ENCODE measurements at regions not wholly inside any gene's neighbourhood (a gene's known extent, or its start where the extent isn't known, plus 50 kb on each side); places are given as distances from the start of the nearest gene placed in this dataset.
"Not testable (repeated sequence)": the region's sequence is repeated elsewhere in the genome, so short reads cannot be mapped to it uniquely, and the experiment has no call there.

DNA sequence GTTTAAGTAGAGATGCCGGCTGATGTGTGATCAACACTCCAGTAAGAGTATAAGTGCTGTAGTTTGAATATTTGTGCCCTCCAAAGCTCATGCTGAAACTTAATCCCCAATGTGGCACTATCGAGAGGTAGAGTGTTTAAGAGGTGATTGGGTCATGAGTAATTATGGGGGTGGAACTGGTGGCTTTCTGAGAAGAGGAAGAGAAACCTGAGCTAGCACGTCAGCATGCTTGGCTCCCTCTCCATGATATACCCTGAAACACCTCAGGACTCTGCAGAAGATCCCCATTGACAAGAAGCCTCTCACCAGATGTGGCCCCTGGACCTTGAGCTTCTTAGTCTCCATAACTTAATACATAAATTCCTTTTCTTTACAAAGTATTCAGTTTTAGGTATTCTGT is 584.8 kb downstream of the TSN start:
- DNase-seq, result no peak

DNA sequence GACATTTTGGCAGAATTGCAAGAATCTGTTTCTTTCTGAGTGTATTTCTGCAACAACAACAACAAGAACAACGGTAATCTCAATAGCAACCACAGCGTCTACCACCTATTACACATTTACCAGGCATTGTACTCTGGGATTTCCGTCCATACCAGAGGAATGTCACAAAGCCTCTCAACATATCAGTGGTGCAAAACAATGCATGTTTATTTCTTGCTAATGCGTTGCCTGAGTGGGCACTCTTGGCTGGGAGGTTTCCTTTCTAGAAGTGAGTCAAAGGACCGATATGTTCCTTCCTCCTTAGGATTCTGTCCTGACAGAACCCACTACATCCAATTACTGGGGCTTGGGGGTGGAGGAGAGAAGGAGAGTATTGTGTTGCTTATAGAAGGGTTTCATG is 585.6 kb downstream of the TSN start:
- DNase-seq, result no peak

DNA sequence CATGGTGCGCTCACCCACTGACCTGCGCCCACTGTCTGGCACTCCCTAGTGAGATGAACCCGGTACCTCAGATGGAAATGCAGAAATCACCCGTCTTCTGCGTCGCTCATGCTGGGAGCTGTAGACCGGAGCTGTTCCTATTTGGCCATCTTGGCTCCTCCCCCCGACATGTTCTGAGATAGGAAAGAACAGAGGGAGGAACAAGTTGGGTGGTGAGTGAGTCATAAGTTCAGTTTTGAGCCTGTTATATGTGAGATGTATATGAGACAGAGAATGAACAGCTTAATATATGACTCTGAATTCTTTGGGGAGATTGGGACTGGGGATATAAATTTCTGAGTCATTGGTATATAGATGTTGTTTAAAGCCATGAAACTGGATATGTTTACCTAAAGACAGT is 596.7 kb downstream of the TSN start:
- DNase-seq, result not testable (repeated sequence)

DNA sequence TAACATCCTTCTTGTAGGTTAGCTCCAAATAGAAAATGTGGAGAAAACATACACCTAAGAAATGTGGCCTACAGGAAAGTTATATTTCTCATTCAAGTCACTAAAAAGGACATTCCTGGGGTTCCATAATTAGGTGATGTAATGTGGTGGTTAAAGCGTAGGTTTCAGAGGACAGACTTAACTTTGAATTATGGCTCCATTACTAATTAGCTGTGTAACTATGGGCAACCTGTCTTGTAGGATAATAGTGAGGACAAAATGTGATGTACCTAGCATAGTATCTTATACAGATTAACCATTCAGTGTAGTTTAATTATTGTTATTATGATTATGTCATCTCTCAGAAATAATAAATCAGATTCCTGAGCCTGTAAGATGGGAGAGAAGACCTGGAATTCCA is 602.5 kb downstream of the TSN start:
- DNase-seq, result no peak

GRCh38 chr2:122358729-122359128 is 603.3 kb downstream of the TSN start:
- DNase-seq, result no peak

DNA sequence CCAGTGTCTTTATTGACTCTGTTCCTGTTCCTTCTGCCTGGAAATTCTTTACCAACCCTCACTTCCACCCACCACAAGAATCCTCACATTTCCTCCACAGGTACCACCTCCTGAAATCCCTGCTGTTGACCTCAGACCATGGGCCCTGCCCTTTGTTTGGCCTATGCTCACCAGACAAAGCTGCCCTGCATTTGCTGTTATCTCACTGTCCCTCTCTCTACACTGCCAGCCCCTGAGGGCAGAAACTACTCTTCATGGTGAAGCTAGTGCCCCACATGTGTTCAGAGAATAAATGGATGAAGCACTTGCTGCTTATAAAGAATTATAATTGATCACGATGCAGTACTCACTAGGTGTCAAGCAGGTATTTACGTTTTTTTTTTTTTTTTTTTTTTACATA is 608.4 kb downstream of the TSN start:
- DNase-seq, result no peak

- DNase-seq, result no peak
These were observed 611.0 kb downstream of the TSN start for GRCh38 chr2:122366427-122366826.

DNA sequence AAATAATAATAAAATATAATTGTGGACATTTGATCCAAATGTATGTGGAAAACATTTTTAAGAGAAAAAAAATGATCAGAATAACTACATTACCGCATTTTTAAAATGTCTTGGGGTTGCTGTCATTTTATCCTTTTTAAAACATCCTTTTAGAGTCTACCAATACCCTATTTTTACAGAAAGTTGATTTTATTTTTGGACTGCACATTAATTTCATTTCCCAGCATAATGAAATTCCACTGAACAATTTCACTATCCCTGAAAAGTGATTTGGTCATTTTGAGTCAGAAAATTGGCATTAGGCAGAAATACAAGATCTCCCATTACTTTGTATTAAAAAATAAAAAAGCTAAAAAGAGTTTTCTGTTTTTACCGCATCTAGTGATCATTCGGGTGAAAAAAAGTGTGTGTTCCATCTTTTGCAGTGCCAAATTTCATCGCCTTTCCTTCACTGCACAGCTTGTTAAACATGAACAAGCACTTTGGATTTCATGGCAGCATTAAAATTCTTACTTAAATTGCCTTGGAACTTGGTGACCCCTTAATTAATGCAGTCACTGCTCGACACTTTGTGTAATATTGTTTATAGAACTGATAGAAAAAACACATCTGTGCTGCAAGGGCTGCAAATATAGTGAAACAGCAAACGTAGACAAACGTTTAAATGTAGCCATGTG is 611.7 kb downstream of the TSN start:
- no peak for DNase-seq

DNA sequence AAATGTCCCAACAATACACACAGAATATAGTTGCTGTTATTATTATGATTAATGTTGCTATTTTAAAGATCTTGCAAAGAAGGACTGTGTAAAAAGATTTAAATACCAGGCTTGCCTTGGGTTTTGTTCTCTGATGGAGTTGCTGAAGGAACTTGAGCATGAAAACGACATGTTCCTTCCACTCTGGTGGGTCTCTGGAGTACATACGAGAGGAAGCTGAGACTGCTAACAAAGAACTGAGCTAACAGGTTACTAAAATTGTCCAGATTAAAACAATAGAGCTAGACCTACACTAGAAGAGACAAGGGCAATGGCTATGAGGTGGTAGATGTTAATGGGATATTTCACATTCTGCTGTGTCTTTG is 612.2 kb downstream of the TSN start:
- no peak for DNase-seq

DNA sequence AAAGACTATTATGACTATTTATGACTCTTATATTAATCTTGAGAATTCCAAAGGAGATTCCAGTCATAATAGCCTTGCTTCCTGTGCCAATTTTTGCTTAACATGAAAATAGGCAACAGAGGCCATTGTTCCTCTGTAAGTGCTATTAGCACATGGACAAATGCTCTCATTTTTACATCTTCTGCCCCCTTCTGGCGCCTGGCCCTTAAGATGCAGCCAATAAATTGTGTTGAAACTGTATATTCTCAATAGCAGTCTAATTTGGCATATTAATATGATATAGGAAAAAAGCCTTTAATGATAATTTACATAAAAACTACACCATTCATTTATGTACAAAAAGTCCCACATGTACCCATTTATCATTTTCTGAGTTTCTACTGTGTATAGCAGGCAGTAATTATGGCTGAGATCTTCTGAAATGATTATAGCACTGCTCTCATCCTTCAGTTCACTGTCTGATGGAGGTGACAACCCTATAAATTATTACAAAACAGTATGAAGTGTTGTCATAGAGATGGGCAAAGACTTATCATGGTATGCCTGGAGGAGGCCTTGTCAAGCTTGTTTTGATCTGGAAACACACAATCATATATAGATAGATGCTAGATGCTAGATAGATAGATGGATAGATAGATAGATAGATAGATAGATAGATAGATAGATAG is 613.3 kb downstream of the TSN start:
- DNase-seq, result no peak

DNA sequence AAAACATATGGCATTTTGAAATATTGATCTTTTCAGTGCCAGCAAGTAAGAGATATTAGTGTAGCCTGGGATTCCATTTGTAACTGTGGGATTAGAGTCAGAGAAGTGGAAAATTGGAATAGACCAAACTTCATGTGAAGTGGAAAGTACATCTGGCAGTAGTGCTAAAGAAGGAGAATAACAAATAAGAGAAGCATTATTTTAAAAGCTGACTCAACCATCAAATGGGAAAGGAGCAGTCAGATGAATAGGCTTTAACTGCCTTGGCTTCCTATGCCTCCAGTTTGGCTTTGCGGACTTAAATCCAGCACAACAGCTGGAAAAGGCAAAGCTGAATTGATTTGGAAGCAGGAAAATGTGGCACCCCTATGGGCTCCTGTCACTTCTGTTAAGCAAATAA is 623.1 kb downstream of the TSN start:
- no peak for DNase-seq

DNA sequence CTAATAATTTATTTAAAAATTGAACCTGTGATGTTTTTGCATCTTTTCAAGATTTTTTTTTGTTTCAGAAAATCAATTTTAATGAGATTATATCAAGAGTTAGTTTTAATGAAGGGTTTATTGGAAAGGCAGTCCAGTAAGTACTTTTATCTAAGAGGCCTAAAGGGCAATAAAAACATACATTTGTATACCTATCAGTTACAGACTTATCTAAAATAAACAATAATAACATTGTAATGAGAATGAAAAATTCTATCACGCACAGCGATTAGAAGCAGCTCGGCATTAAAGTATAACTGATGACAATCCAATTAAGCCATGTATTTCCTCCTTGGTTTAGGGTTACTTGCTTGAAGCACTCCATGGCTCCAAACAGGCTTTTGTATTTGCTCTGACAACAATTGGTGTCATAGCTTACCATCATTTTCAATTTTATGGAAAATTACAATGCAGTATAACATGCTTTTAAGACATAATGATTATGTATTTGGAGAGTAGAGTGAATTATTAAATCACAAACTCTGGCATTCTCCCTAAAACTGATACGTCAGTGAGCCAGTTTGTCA is 629.4 kb downstream of the TSN start:
- no peak for DNase-seq

DNA sequence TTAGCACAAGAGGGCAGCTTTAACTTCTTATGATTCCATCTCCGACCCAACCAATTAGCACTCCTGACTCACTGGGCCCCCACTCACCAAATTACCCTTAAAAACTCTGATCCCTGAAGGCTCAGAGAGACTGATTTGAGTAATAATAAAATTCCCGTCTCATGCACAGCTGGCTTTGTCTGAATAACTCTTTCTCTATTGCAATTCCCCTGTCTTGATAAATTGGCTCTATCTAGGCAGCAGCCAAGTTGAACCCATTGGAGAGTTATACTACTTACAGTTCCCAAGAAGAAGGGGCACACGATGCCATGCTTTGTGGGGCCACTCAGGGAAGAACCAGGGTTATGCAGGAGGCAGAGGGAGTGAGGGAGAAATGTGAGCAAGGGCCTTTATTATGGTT is 632.8 kb downstream of the TSN start:
- no peak for DNase-seq

DNA sequence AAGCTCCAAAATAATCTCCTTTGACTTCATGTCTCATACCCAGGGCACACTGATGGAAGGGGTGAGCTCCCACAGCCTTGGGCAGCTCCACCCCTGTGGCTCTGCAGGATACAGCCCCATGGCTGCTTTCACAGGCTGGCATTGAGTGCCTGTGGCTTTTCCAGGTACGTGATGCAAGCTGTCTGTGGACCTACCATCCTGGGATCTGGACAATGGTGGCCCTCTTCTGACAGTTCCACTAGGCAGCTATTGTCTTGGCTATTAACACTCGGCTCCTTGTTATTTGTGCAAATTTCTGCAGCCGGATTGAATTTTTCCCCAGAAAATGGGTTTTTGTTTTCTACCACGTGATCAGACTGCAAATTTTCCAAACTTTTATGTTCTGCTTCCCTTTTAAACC is 634.2 kb downstream of the TSN start:
- no peak for DNase-seq

DNA sequence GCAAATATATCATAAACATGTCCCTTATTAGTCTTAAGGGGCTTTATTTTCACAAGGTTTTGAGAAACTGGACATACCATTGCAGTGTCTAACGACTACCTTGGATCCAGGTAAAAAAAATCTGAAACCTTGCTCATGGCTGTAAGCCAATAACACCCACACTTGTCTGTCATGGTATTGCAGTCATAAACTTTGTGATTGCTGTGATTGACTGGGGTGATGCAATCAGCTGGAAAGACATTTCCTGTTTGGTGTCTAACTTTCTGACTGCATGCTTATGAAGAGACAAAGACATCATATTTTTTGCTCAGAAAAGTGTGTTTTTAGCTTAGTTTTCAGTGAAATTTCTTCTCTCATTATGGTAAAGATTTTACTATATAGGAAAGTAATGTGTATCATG is 635.0 kb downstream of the TSN start:
- no peak for DNase-seq

DNA sequence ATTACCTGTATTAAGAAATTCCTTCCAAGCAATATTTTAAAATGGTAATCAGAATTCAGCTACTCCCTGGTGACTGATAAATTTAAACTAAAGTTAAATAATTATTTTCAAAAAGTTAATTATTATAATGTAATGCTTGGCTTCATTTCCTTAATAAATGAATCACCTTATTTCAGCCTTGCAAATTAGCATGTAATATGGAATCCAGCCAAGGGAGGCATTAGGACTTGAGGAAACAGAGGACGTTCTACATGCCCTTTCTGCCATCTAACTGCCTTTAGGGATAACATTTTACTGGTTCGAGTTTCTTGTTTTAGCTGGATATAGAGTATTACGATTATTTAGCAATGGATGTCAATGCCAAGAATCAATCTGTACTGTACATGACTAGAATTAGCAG is 636.3 kb downstream of the TSN start:
- DNase-seq, result no peak

DNA sequence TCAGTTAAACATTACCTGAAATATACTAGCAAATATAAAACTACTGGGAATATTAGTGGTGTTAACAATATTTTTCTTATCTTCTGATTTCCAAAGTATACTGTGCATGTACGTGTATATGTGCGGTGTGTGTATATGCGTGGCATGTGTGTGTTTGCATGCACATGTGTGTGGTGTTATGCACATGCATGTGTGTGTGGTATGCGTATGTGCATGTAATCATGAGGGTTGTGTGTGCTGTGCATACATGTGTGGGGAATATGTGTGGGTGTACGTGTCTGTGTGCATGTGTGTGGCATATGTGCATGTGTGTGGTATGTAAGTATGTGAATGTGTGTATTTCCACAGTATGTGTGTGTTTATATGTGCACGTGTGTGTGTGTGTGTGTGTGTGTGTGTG is 640.2 kb downstream of the TSN start:
- no peak for DNase-seq

DNA sequence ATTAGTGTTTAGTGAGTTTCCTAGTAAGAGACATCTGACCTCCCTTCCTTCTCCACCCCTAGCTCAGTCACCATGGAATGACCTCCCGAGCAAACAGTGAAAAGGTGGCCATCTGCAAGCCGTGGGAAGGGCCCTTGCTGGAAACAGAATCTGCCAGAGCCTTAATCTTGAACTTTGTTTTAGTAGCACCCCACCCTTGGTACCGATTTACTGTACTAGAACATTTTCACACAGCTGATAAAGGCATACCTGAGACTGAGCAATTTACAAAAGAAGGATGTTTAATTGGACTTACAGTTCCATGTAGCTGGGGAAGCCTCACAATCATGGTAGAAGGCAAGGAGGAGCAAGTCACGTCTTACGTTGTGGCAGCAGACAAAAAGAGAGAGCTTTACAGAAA is 655.8 kb downstream of the TSN start:
- DNase-seq, result no peak

GRCh38 chr2:122412360-122412759 is 656.9 kb downstream of the TSN start:
- no peak for DNase-seq

- no peak for DNase-seq
These were observed 659.5 kb downstream of the TSN start for GRCh38 chr2:122414902-122415301.

- DNase-seq, result no peak
These were observed 661.7 kb downstream of the TSN start for GRCh38 chr2:122417114-122417513.

DNA sequence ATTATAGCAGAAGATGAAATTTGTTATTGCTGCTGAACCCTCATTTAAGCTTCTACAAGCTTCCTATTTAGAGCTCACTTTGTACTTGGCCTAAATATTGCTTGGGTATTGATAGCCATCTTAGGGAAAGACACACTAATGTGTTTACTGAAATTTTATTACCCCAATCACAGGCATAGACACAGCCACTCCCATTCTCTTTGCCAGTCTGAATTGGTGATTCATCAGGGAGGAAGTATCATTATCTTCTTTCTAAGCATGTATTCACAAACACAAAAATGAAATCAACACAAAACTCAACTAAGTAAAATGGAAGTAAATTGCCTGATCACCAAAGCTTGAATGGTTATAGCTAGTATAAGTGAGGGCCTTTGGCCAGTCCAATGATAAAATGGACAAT is 666.3 kb downstream of the TSN start:
- no peak for DNase-seq

GRCh38 chr2:122422384-122422991 is 667.0 kb downstream of the TSN start:
- no peak for DNase-seq

DNA sequence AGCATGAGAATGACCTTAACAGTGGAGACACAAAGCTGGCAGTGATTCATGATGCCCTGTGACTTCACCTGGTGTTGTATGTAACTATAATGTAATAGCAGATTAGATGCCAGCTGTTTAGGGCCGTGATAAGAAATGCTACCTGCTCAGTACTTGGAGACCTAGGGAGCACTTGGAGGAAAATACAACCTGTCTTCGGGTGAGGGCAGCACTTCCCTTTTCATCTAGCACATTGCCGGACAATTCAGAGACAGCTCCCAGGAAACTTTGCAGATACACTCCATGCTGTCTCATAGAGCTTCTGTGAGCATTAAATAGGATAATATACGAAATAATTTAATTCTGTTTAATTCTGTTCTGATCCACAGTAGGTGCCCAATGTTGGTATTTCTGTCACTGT is 668.5 kb downstream of the TSN start:
- no peak for DNase-seq

Measured in CD4-positive, alpha-beta T cell treated with Interleukin-4 for 1 hour (primary cell).